ENCODE measurements at regions not wholly inside any gene's neighbourhood (a gene's known extent, or its start where the extent isn't known, plus 50 kb on each side); places are given as distances from the start of the nearest gene placed in this dataset.
"Not testable (repeated sequence)": the region's sequence is repeated elsewhere in the genome, so short reads cannot be mapped to it uniquely, and the experiment has no call there.

DNA sequence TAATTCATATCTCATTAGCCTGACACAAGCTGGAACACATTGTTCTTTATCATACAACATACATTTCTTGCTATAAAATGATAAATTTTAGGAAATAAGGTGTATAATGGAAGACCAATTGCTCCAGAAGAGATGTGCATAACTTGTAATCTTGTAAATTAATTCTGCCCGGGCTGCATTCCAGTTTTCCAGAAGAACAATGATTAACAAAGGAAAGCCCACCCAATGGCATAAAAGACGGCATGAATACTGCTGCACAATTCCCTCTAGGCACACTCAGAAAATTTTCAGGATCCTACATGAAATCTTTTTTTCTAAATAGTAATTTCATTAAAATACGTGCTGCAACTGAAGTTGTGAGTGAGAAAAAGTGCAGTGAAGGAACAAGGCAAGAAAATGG is 137.4 kb upstream of the KRR1 start:
- Histone ChIP-seq H3K9me3 (no peaks in the 10 kb centered on the region), H3K4me3 (no peak overlapping the region), H3K27me3 (replicated peaks; ENCODE audit: insufficient read depth) (no peaks in the 10 kb centered on the region), H3K36me3 (no peaks in the 10 kb centered on the region), H3K4me1 (replicated peaks) (no peaks in the 10 kb centered on the region), H3K27ac (no peak overlapping the region)
- intact Hi-C loops (cut with DNase I): no loop called here
- TF ChIP-seq POLR2AphosphoS5 (IDR thresholded peaks at IDR 0.05) (no peak), POLR2A (IDR thresholded peaks at IDR 0.05) (no peak)
- TF ChIP-seq, protein P1, sequence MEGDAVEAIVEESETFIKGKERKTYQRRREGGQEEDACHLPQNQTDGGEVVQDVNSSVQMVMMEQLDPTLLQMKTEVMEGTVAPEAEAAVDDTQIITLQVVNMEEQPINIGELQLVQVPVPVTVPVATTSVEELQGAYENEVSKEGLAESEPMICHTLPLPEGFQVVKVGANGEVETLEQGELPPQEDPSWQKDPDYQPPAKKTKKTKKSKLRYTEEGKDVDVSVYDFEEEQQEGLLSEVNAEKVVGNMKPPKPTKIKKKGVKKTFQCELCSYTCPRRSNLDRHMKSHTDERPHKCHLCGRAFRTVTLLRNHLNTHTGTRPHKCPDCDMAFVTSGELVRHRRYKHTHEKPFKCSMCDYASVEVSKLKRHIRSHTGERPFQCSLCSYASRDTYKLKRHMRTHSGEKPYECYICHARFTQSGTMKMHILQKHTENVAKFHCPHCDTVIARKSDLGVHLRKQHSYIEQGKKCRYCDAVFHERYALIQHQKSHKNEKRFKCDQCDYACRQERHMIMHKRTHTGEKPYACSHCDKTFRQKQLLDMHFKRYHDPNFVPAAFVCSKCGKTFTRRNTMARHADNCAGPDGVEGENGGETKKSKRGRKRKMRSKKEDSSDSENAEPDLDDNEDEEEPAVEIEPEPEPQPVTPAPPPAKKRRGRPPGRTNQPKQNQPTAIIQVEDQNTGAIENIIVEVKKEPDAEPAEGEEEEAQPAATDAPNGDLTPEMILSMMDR (IDR thresholded peaks at IDR 0.05): no peak
- DNase-seq (ENCODE audit: low spot score): no peak
- WGBS: 24% methylated on average over 3 of the region's 3 CpGs

- no peak overlapping the region for H3K4me3 ChIP-seq
- H3K27me3 ChIP-seq (replicated peaks; ENCODE audit: insufficient read depth): no peaks in the 10 kb centered on the region
- no peaks in the 10 kb centered on the region for H3K4me1 ChIP-seq (replicated peaks)
- no peaks in the 10 kb centered on the region for H3K9me3 ChIP-seq
- intact Hi-C loops (cut with DNase I): no loop called here
- no peak overlapping the region for H3K27ac ChIP-seq
- DNase-seq (ENCODE audit: low spot score): no peak
- no peak for TF ChIP-seq POLR2A (IDR thresholded peaks at IDR 0.05)
- TF ChIP-seq POLR2AphosphoS5 (IDR thresholded peaks at IDR 0.05): no peak
- TF ChIP-seq, protein P1 (IDR thresholded peaks at IDR 0.05): no peak
- WGBS: 89% methylated on average over 4 of the region's 4 CpGs
- no peaks in the 10 kb centered on the region for H3K36me3 ChIP-seq
These were observed 135.2 kb upstream of the KRR1 start for GRCh38 chr12:75646329-75647210.

- no peak for TF ChIP-seq POLR2AphosphoS5 (IDR thresholded peaks at IDR 0.05)
- TF ChIP-seq, protein P1 (IDR thresholded peaks at IDR 0.05): no peak
- Histone ChIP-seq H3K9me3 (no peaks in the 10 kb centered on the region), H3K36me3 (no peaks in the 10 kb centered on the region), H3K4me3 (no peak overlapping the region), H3K27ac (no peak overlapping the region), H3K27me3 (replicated peaks; ENCODE audit: insufficient read depth) (no peaks in the 10 kb centered on the region), H3K4me1 (replicated peaks) (no peaks in the 10 kb centered on the region)
- no peak for DNase-seq (ENCODE audit: low spot score)
- intact Hi-C loops (cut with DNase I): no loop called here
- WGBS: 87% methylated on average over 3 of the region's 3 CpGs
These were observed 133.2 kb upstream of the KRR1 start for GRCh38 chr12:75644472-75645072.

- H3K4me3 ChIP-seq; H3K36me3 ChIP-seq; H3K27me3 ChIP-seq (replicated peaks; ENCODE audit: insufficient read depth); DNase-seq (ENCODE audit: low spot score); H3K9me3 ChIP-seq; H3K27ac ChIP-seq; intact Hi-C loops (cut with DNase I); H3K4me1 ChIP-seq (replicated peaks): not testable (repeated sequence)
- 98% methylated on average over 5 of the region's 5 CpGs for WGBS
These were observed 131.7 kb upstream of the KRR1 start for GRCh38 chr12:75643119-75643518.

- H3K4me1 ChIP-seq (replicated peaks): no peaks in the 10 kb centered on the region
- intact Hi-C loops (cut with DNase I): no loop called here
- no peak overlapping the region for H3K4me3 ChIP-seq
- H3K36me3 ChIP-seq: no peaks in the 10 kb centered on the region
- no peak for DNase-seq (ENCODE audit: low spot score)
- no peaks in the 10 kb centered on the region for H3K9me3 ChIP-seq
- no peak overlapping the region for H3K27ac ChIP-seq
- H3K27me3 ChIP-seq (replicated peaks; ENCODE audit: insufficient read depth): no peaks in the 10 kb centered on the region
- WGBS: 44% methylated on average over 1 of the region's 1 CpG
- TF ChIP-seq POLR2A (IDR thresholded peaks at IDR 0.05): no peak
- TF ChIP-seq, protein P1 (IDR thresholded peaks at IDR 0.05): no peak
- TF ChIP-seq POLR2AphosphoS5 (IDR thresholded peaks at IDR 0.05): no peak
These were observed 130.8 kb upstream of the KRR1 start for GRCh38 chr12:75642226-75642625.

All from prostate gland (tissue), 2 donors.